Astrocyte (in vitro differentiated cells and primary cell): ENCODE measurements at regions not wholly inside any gene's neighbourhood (a gene's known extent, or its start where the extent isn't known, plus 50 kb on each side); places are given as distances from the start of the nearest gene placed in this dataset.
A peak's percentile ranks its signal among the peaks of the same experiment; 100 is the strongest.

Experiments
- DNase-seq: peaks from one replicate; pipeline ENCODE4 v3.0.0-alpha.2; 2010; ENCODE audit warnings: low read depth
- FAIRE-seq: peaks from 2 replicates; lab custom pipeline; 2011; peaks lifted over from hg19 to GRCh38; lab: Jason Lieb, UNC
- H2AFZ ChIP-seq: 2 replicates; pipeline ENCODE4 v1.6.0; 2012; ENCODE audit warnings: low read depth, low read length, inconsistent platforms
- H3K27ac ChIP-seq: 2 replicates; pipeline ENCODE4 v1.5.1; 2011; ENCODE audit warnings: low read depth, low read length, inconsistent platforms
- H3K27me3 ChIP-seq: 2 replicates; pipeline ENCODE4 v1.6.0; 2011; ENCODE audit warnings: low read length, inconsistent platforms; ENCODE audit not compliant: insufficient read depth
- H3K36me3 ChIP-seq: 2 replicates; pipeline ENCODE4 v1.5.1; 2011; ENCODE audit warnings: low read length, inconsistent platforms; ENCODE audit not compliant: insufficient read depth
- H3K4me1 ChIP-seq: 2 replicates; pipeline ENCODE4 v1.5.1; 2011; ENCODE audit warnings: low read length, inconsistent platforms; ENCODE audit not compliant: insufficient read depth
- H3K4me2 ChIP-seq: 2 replicates; pipeline ENCODE4 v1.6.0; 2012; ENCODE audit warnings: low read length, inconsistent platforms
- H3K4me3 ChIP-seq: 2 replicates; pipeline ENCODE4 v1.5.1; 2011; ENCODE audit warnings: low read depth, mild to moderate bottlenecking, low read length, inconsistent platforms; ENCODE audit not compliant: insufficient read depth
- H3K79me2 ChIP-seq: 2 replicates; pipeline ENCODE4 v1.6.0; 2012; ENCODE audit warnings: mild to moderate bottlenecking, low read length, inconsistent platforms; ENCODE audit not compliant: insufficient read depth
- H3K9ac ChIP-seq: 2 replicates; pipeline ENCODE4 v1.6.0; 2012; ENCODE audit warnings: mild to moderate bottlenecking, low read length, inconsistent platforms
- H3K9me3 ChIP-seq: 2 replicates; pipeline ENCODE4 v1.5.1; 2012; ENCODE audit warnings: low read depth, mild to moderate bottlenecking, low read length, inconsistent platforms; ENCODE audit not compliant: insufficient read depth
- H4K20me1 ChIP-seq: 2 replicates; pipeline ENCODE4 v1.6.0; 2012; ENCODE audit warnings: low read length, inconsistent platforms; ENCODE audit not compliant: insufficient read depth
- H3K27ac Mint-ChIP-seq: one replicate; pipeline ENCODE4 v1.8.0; 2021; ENCODE audit warnings: mild to moderate bottlenecking, mixed read lengths; ENCODE audit not compliant: unreplicated experiment
- H3K27me3 Mint-ChIP-seq: one replicate; pipeline ENCODE4 v1.8.0; 2021; ENCODE audit warnings: low read depth, mixed read lengths; ENCODE audit not compliant: unreplicated experiment
- H3K36me3 Mint-ChIP-seq: one replicate; pipeline ENCODE4 v1.8.0; 2021; ENCODE audit warnings: low read depth, mixed read lengths; ENCODE audit not compliant: unreplicated experiment
- H3K4me1 Mint-ChIP-seq: one replicate; pipeline ENCODE4 v1.8.0; 2021; ENCODE audit warnings: low read depth, mixed read lengths; ENCODE audit not compliant: unreplicated experiment
- H3K4me3 Mint-ChIP-seq: one replicate; pipeline ENCODE4 v1.8.0; 2021; ENCODE audit warnings: mild to moderate bottlenecking, moderate library complexity, mixed read lengths; ENCODE audit not compliant: unreplicated experiment
- H3K9me3 Mint-ChIP-seq: one replicate; pipeline ENCODE4 v1.8.0; 2021; ENCODE audit warnings: mild to moderate bottlenecking, mixed read lengths; ENCODE audit not compliant: unreplicated experiment
- EZH2 ChIP-seq: IDR thresholded peaks from 2 replicates; pipeline ENCODE4 v1.6.1; 2012; ENCODE audit warnings: mild to moderate bottlenecking, low read length, inconsistent platforms; ENCODE audit not compliant: insufficient read depth
- TF ChIP-seq, protein P1 (sequence below): IDR thresholded peaks from 2 replicates; pipeline ENCODE4 v1.5.1; 2011; ENCODE audit warnings: low read depth, mild to moderate bottlenecking, inconsistent platforms, low read length, moderate library complexity; ENCODE audit not compliant: insufficient read depth

DNA sequence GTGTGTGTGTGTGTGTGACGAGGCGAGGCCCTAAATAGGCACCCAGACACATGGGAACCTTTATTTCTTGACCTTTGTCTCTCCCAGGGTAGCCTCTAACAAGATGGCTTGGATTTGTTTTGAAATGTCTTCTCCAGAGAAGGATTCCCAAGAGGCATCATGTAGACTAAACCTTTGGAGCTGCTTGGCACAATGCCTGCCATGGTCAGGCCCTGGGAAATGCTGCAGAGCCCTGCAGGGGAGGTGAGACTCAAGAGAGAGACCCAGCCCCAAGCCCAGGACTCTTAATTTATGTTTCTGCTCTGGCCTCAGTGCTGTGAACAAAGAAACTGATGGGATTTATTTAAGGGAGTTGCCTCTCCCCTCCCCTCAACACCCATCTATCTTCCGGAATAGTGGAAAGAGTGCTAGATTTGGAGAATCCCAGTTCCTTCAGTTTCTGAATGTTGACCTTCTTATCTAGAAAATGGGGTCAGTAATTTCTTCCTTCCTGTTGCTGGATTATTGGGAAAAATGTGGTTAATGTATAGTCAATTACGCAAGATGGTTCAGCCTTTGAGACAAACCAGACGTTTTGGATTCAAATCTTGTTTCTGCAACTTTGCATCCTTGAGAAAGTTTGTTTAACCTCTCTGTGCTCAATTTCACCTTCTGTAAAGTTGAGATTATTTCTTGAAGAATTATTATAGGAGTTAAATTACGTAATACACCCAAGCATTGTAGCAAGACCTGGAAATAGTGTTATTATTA, 434.8 kb downstream of the MAFB start:
- H3K36me3 ChIP-seq: no peaks in the 10 kb centered on the region
- peaks cover 3% of the 10 kb centered on the region for H3K9me3 ChIP-seq
- Mint-ChIP-seq H3K27ac (no peak overlapping the region), H3K4me3 (no peak overlapping the region), H3K4me1 (no peaks in the 10 kb centered on the region), H3K27me3 (peaks cover 1% of the 10 kb centered on the region), H3K9me3 (peaks cover 2% of the 10 kb centered on the region), H3K36me3 (no peaks in the 10 kb centered on the region)
- no peaks in the 10 kb centered on the region for H3K27me3 ChIP-seq
- H3K27ac ChIP-seq: no peak overlapping the region
- no peak overlapping the region for H2AFZ ChIP-seq
- no peak overlapping the region for H3K4me3 ChIP-seq
- no peak overlapping the region for H3K4me2 ChIP-seq
- H3K9ac ChIP-seq: no peak overlapping the region
- H3K79me2 ChIP-seq: no peaks in the 10 kb centered on the region
- TF ChIP-seq, protein P1, sequence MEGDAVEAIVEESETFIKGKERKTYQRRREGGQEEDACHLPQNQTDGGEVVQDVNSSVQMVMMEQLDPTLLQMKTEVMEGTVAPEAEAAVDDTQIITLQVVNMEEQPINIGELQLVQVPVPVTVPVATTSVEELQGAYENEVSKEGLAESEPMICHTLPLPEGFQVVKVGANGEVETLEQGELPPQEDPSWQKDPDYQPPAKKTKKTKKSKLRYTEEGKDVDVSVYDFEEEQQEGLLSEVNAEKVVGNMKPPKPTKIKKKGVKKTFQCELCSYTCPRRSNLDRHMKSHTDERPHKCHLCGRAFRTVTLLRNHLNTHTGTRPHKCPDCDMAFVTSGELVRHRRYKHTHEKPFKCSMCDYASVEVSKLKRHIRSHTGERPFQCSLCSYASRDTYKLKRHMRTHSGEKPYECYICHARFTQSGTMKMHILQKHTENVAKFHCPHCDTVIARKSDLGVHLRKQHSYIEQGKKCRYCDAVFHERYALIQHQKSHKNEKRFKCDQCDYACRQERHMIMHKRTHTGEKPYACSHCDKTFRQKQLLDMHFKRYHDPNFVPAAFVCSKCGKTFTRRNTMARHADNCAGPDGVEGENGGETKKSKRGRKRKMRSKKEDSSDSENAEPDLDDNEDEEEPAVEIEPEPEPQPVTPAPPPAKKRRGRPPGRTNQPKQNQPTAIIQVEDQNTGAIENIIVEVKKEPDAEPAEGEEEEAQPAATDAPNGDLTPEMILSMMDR: no peak
- no peak for TF ChIP-seq EZH2
- H4K20me1 ChIP-seq: no peaks in the 10 kb centered on the region
- FAIRE-seq (no peak), DNase-seq (no peak)
- no peaks in the 10 kb centered on the region for H3K4me1 ChIP-seq

DNA sequence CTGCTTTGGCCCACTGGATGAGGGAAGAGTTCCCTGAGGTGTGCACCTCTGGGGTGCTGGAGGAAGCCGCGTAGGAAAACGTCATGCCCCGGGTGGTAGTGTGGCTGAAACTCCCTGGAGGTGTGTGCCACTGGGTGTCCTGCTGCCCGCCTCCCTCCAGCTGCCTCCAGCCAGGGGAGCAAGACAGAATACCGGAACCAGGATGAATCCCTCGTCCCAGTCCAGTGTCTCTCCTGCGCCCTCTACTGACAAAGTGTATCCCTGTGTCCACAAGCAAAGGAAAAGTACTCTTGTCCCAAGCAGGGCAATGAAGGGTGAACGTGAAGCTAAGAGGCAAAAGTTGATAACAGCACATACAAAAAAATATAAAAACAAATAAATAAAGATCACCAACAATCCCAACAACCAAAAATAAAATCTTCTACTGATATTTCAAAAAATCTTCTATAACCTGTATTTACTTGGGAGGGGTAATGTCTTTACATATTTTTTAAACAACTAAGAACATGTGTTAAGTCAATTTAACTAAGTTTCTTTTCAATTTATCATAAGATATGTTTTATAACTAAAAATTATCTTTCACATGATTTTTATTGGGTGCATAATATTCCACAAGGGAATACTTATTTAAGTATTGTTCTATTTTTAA, 437.6 kb downstream of the MAFB start:
- no peaks in the 10 kb centered on the region for H3K79me2 ChIP-seq
- peaks cover 2% of the 10 kb centered on the region for H3K9me3 Mint-ChIP-seq
- H3K9me3 ChIP-seq: peaks cover 3% of the 10 kb centered on the region
- no peaks in the 10 kb centered on the region for H4K20me1 ChIP-seq
- H3K36me3 ChIP-seq: no peaks in the 10 kb centered on the region
- H3K4me1 Mint-ChIP-seq: no peaks in the 10 kb centered on the region
- H3K27me3 Mint-ChIP-seq: peaks cover 1% of the 10 kb centered on the region
- no peak overlapping the region for H3K4me3 ChIP-seq
- no peaks in the 10 kb centered on the region for H3K36me3 Mint-ChIP-seq
- no peak overlapping the region for H2AFZ ChIP-seq
- no peak overlapping the region for H3K27ac ChIP-seq
- TF ChIP-seq EZH2: no peak
- TF ChIP-seq, protein P1: peak; percentile 32
- H3K4me3 Mint-ChIP-seq: no peak overlapping the region
- no peak overlapping the region for H3K9ac ChIP-seq
- H3K4me1 ChIP-seq: no peaks in the 10 kb centered on the region
- H3K4me2 ChIP-seq: no peak overlapping the region
- no peak overlapping the region for H3K27ac Mint-ChIP-seq
- no peaks in the 10 kb centered on the region for H3K27me3 ChIP-seq
- DNase-seq (no peak), FAIRE-seq (no peak)

GRCh38 chr20:40249805-40250204, 439.2 kb downstream of the MAFB start:
- Histone ChIP-seq H4K20me1 (no peaks in the 10 kb centered on the region), H3K36me3 (no peaks in the 10 kb centered on the region), H3K9me3 (peaks cover 3% of the 10 kb centered on the region), H3K27ac (no peak overlapping the region), H3K4me3 (no peak overlapping the region), H3K9ac (no peak overlapping the region), H2AFZ (no peak overlapping the region), H3K27me3 (no peaks in the 10 kb centered on the region), H3K4me2 (no peak overlapping the region), H3K79me2 (no peaks in the 10 kb centered on the region), H3K4me1 (no peaks in the 10 kb centered on the region)
- Mint-ChIP-seq H3K27ac (no peak overlapping the region), H3K36me3 (no peaks in the 10 kb centered on the region), H3K4me1 (no peaks in the 10 kb centered on the region), H3K4me3 (no peak overlapping the region), H3K27me3 (no peaks in the 10 kb centered on the region), H3K9me3 (peaks cover 2% of the 10 kb centered on the region)
- no peak for TF ChIP-seq EZH2
- TF ChIP-seq, protein P1: no peak
- FAIRE-seq: no peak
- no peak for DNase-seq
